ENCODE measurements at regions not wholly inside any gene's neighbourhood (a gene's known extent, or its start where the extent isn't known, plus 50 kb on each side); places are given as distances from the start of the nearest gene placed in this dataset.

- no peak for TF ChIP-seq REST (IDR thresholded peaks at IDR 0.05; ENCODE audit: low read depth)
- no peak for TF ChIP-seq MAX (IDR thresholded peaks at IDR 0.05)
- TF ChIP-seq TEAD4 (IDR thresholded peaks at IDR 0.05): no peak
- TF ChIP-seq USF1 (IDR thresholded peaks at IDR 0.05): no peak
- no peak for TF ChIP-seq EP300 (IDR thresholded peaks at IDR 0.05; ENCODE audit: borderline replicate concordance)
- no peak for TF ChIP-seq YY1 (IDR thresholded peaks at IDR 0.05; ENCODE audit: low read depth)
- TF ChIP-seq CEBPB (IDR thresholded peaks at IDR 0.05): no peak
- no peak for TF ChIP-seq TCF12 (IDR thresholded peaks at IDR 0.05; ENCODE audit: low read depth)
- no peak for TF ChIP-seq CREB1 (IDR thresholded peaks at IDR 0.05; ENCODE audit: low read depth)
- TF ChIP-seq TAF1 (IDR thresholded peaks at IDR 0.05; ENCODE audit: low read depth): no peak
- no peak for TF ChIP-seq RAD21 (IDR thresholded peaks at IDR 0.05; ENCODE audit: low read depth)
Measured at GRCh38 chr14:54129850-54130640, 173.4 kb upstream of the BMP4 start.

Measured in Ishikawa (cell line).